GM21825 (cell line): ENCODE measurements at regions not wholly inside any gene's neighbourhood (a gene's known extent, or its start where the extent isn't known, plus 50 kb on each side); places are given as distances from the start of the nearest gene placed in this dataset.
"Not testable (repeated sequence)": the region's sequence is repeated elsewhere in the genome, so short reads cannot be mapped to it uniquely, and the experiment has no call there.

ENCODE experiments used
- ATAC-seq: cut with Tn5 transposase; IDR thresholded peaks from one replicate; pipeline ENCODE4 v1.9.1; 2021; ENCODE audit warnings: mild to moderate bottlenecking, moderate library complexity; ENCODE audit not compliant: unreplicated experiment

DNA sequence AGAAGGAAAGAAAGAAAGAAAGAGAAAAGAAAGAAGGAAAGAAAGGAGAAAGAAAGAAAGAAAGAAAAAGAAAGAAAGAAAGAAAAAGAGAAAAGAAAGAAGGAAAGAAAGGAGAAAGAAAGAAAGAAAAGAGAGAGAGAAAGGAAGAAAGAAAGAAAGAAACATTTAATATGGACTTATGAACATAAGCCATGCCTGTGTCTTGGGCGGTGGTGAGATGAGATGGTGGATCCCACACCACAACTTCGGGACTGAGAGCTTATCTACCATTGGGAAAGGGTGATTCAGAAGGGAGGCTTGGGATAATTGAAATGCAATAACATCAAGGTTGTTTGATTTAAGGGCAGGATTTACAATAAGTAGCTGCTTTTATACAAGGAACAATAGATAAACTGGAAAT, 843.9 kb upstream of the AUTS2 start:
- ATAC-seq = no peak

DNA sequence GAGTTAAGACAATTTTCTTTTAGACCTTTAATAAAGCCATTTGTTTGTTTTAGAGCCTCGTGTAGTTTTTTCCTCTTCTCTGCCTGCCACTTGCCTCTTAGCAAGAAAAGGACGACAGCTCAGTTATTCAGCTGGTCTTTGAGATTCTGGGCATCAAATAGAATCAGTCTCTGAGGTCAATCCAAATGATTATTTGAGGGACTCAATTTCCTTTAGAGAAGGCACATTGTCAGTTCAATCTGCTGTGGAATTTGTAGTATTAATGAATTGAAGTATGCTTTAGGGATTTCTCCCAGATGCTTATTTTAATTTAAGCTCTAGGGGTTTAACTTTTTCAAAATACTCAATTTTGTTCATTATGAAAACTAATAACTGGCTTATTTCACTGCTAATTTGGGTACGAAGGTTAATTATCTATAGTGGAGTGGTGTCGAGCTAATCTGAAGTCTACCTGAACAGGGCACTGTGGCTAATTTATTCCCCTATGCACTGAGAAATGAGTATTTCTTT, 841.2 kb upstream of the AUTS2 start:
- no peak for ATAC-seq

DNA sequence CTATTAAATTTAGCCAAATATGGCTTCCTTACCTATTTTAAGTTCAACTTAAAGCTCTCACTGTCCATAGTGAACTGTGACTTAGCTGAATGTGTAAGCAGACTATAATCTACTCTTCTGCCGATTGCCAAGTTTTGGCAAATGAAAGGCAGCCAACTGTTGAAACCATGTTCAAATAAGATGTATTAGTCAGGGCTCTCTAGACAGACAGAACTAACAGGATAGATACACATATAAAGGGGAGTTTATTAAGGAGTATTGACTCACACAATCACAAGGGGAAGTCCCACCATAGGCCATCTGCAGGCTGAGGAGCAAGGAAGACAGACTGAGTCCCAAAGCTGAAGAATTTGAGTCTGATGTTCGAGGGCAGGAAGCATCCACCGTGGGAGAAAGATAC, 837.7 kb upstream of the AUTS2 start:
- no peak for ATAC-seq

DNA sequence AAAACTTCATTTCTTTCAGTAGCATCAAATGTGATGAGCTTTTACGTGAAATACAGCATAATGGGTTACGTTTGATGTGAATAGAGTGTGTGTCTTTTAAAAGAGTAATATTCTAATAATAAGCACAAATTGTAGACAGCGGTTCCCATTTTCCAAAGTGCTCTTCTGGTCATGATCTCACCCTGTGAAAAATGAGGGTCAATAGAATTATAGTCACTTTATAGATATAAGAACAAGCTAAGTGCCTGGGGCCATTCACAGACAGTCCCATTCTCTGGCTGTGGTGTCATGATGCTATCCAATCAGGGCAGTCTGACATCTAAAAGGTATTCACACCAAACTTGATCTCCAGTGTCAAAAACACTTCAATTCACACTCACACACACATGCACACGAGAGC, 830.8 kb upstream of the AUTS2 start:
- ATAC-seq = no peak

DNA sequence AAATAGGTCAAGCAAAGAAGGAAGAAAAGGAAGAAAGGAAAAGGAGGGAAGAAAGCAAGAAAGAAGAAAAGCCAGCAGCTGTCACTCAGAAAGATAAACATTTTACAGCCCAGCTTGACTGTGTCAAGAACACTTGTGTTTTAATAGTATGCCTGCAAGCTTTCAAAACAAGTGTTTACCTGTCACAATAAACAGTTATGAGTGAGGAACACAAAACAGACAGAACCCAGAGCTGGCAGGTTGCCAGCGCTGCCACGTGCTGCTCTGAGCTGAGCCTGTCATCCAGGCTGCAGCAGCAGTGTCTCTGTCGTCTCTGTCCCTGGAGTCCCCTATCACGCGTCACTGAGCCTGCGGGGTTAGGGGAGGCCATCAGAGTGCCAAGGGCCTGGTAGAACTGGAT, 827.6 kb upstream of the AUTS2 start:
- no peak for ATAC-seq

DNA sequence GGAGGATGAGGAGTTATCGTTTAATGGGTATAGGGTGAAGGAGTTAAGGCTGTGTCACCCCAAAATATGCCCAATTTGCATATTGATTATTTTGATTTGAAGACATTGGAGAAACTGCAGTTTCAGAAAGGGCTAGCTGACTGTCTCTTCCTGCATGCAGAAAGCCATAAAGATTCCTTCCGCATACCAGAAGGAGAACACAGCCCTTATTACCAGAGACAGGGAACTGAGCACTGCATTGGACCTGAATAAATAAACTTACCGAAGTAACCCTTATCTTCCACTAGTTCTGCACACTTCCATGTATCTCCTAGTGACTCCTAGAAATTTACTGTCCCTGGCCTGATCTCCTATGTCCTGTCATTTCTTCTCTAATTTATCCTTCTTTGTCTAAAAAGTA, 821.9 kb upstream of the AUTS2 start:
- ATAC-seq = no peak

DNA sequence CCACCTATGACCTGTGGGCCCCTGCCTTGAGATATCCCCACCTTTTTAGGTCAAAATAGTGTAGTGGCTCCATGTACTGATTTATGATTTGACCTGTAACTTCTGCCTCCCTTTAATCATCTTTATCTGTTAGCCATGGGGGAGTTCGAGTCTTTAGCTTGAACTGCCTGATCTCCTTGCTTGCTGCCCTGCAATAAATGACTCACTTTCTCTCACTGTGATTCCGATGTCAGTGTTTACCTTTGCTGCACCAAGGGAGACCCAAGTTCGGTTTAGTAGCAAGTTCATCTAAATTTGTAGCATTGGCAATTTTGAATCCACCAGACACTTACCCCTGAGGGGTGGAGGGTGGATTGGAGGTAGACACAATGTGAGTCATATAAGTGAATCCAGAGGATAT, 814.6 kb upstream of the AUTS2 start:
- ATAC-seq = no peak

DNA sequence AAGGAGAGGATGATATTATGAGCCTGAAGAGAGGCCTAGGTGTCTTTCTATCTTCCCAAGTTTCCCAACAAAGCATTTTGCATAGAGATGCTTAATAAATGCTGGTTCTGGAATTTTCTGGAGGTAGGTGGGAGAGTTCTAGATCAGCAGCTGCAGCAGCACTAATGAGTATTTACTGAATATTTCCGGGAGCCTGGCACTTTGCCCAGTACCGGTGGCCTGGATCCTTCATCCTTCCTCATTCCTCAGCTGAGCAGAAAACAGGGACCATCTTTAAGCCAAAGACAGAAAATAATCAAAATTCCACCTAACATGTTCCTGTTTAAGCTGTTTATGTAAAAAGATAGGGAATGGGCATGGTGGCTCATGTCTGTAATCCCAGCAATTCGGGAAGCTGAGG, 813.2 kb upstream of the AUTS2 start:
- no peak for ATAC-seq

DNA sequence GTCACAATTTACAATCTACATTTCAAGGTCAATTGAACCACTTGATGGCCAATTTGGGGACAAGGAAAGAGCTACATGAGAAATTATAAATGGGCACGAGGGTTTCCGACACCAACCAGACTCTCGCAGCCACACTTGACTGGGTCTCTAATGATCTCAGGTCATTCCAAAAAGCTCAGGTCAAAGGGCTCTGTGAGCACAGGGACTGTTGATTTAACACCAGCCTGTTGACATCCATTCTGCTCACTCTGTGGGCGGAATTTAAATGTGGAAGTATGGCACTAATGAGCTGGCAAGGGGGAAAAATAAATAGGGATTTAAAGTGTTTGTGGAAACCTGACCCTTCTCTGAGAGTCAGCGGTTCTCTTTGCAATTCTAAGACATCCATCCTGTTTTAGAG, 810.7 kb upstream of the AUTS2 start:
- no peak for ATAC-seq

DNA sequence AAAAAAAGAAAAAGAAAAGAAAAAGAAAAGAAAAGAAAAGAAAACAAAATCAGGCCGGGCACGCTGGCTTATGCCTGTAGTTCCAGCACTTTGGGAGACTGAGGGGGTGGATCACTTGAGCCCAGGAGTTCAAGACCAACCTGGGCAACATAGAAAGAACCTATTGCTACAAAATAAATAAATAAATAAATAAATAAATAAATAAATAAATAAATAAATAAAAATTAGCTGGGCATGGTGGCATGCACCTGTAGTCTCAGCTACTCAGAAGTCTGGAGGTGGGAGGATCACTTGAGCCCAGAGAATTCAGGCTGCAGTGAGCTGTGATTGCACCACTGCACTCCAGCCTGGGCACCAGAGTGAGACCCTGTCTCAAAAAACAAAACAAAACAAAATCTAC, 809.7 kb upstream of the AUTS2 start:
- not testable (repeated sequence) for ATAC-seq

DNA sequence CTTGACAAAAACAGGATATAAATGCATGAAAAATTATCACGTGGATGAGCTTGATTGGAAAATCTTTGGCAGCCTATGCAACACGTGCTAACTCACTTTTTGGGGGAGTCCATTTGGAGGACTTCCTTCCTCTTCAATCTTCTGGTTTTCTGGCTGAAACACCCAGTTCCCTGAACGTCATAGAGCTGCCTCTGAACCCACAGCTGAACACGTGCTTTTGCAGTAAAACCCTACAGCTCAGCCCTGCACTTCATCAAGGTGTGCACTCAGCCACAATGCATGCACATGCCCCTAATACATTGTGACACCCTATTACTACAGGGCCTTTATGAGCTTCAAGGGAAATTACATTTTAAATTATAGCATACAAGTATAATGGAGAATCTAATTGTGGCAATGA, 808.7 kb upstream of the AUTS2 start:
- no peak for ATAC-seq

DNA sequence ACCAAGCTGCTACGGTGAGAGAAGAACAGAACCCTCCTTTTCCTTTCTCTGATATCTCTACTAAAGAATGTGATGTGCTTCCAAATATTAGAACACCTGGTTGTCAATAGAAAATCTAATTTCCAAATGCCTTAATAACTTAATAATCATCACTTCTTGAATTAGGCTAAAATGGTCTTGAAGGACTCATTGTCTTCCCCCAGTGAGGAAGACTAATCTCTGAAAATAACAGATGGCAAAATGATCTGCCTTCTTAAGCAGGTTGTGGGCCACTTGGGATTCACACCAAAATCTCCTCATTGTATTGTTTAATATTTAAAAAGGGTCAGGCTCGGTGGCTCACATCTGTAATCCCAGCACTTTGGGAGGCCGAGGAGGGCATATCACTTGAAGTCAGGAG, 805.9 kb upstream of the AUTS2 start:
- no peak for ATAC-seq

DNA sequence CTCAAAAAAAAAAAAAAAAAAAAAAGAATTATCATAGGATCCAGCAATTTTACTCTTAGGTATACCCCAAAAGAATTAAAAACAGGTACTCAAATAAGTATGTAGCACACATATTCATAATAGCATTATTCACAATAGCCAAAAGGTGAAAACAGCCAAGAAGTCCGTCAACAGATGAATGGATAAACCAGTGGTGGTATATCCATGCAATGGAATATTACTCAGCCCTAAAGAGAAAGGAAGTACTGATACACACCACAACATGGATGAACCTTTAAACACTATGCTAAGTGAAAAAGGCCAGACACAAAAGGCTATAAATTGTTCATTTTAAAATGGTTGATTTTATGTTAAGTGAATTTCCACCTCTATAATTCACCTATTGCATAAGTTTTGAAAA, 804.8 kb upstream of the AUTS2 start:
- no peak for ATAC-seq

DNA sequence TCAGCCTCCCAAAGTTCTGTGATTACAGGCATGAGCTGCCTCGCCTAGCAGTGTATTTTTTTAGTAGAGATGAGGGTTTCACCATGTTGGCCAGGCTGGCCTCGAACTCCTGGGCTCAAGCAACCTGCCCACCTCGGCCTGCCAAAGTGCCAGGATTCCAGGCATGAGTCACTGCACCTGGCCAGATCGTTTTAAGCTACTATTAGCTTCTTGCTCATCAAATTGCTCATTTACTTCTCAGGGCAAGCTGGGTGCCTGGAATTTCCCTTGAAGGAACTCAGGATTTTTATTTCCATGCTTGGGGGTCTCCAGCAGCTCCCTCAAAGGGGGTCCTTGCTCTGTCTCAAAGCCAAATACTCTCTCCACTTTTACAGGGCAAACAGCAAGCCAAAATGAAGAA, 798.0 kb upstream of the AUTS2 start:
- ATAC-seq = no peak

DNA sequence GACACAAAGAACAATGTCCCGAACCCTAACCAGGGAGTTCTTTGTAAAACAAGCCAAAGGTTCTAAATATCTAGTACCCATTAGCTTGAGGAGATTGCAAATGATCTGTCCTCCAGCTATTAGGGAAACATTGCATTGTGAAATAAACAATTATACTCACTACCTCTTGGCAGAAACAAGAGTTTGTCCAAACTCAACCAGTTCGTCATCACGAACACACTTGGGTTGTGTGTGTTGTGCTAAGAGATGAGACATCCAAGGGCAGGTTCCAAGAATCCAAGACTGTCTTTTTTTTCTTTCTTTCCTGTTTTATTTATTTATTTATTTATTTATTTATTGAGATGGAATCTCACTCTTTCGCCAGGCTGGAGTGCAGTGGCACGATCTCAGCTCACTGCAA, 793.1 kb upstream of the AUTS2 start:
- no peak for ATAC-seq

DNA sequence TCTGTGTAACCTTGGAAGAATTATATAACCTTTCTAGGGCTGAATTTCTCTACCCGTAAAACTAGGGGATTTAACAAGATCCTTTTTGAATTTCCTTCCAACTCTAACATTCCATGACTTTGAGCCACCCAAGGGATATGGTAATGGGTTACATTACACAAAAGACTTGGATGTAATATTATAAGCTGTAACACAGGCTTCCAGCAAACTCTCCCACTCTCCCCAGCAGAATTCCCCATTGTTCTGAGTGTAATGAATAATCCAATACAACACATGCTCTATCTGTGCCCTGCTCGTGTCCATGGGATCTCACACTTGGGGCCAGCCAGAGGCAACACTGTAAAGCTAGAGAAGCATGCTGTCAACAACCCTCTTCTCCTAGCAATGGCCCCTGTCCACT, 790.6 kb upstream of the AUTS2 start:
- no peak for ATAC-seq

DNA sequence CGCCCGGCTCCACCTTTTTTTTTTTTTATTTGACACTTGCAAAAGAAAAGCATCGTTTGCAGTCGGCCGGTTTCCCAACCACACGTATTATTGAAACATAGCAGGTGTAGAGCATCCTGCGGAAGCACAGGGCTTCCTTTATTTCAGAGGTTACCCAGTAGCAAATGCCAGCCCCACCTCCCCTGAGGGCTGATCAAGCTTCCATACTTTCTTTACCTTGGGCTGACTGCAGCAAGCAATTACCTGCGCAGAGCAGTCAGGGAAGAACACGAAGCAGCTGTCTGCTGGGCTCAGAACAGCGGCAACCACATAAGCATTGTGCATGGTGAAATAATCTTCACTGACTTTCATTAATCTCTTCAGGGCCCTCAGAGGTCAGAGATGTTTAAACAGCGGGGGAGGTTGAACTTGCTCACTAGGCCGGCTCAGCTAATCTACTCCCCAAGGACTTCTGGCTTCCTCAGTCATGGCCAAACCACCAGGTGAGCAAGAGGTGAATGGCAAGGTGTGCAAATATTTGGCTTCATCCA, 784.7 kb upstream of the AUTS2 start:
- no peak for ATAC-seq

DNA sequence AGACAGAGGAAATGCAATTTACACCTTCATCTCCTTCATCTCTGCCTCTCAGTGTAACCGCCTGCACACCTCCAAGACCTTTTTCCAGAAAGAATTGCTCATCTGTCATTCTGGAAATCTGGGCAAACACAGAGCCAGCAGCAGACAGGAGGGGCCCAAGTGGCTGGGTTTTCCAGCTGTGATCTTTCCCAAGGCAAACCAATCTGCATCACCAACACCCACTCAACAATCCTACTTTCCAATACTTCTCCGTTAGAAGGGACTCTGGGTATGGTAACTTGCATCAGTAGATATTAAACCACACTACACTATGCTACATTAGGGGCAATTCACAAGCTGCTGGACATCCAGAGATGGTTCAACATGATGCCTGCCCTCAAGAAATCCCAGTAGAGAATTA, 781.8 kb upstream of the AUTS2 start:
- ATAC-seq = no peak

DNA sequence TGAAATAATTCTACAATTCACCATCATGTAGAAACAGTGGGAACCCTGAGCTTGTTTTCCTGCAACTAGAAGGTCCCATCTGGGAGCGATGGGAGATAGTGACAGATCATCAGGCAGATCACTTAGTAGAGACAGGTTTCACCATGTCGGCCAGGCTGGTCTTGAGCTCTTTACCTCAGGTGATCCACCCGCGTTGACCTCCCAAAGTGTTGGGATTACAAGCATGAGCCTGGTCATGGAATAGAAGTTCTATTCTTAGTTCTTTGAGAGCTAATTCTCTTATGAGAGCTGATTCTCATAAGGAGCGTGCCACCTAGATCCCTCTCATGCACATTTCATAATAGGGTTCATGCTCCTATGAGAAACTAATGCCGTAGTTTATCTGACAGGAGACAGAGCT, 778.0 kb upstream of the AUTS2 start:
- ATAC-seq = no peak

DNA sequence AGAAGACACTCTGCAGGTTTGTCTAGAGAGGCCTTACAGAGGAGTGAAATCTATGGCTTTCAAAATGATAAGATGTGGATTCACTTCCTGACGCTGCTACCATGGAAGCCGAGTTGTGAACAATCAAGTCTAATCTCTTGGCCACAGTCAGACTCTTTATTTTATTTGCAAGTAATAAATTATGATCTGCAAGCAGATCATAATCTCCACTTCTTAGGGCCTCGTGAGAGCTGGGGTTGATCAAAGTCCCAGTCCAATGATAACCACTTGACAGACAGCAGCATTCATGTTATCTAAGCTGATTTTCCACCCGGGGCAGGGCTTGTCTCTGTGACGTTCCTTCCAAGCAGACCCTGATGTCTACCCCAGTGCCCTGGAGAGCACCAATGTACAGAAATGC, 776.4 kb upstream of the AUTS2 start:
- no peak for ATAC-seq

DNA sequence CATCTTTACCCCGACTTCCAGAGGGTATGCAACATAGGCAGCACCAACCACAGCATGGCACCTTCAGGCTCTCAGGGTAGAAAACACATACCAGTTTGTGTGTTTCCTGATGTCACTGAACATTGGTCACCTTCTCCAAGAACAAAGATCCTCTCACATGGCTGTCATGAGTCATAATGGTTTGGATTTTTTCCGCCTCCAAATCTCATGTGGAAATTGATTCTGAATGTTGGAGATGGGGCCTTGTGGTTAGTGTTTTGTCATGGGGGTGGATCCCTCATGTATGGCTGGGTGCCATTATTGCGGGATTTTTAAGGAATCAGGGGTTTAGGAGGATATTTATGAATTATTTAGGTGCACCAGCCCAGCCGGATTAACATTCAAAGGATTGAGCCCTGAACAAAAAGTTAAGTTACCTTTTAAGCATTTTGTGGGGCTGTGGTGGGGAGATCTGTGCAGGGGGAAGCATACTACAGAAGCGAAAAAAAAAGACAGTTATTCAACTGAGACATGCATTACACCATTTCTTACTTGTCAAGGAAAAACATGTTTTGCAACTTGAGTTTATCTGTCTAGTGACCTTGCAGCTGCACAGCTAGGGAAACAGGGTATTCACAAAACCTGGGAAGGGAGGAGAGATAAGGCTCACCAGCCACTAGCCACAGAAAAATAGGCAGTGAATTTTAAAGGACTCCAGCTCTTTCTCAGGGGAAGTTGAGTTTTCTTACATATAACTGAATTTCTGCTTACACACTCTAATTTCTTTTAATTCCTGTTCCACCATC, 774.1 kb upstream of the AUTS2 start:
- ATAC-seq = no peak

DNA sequence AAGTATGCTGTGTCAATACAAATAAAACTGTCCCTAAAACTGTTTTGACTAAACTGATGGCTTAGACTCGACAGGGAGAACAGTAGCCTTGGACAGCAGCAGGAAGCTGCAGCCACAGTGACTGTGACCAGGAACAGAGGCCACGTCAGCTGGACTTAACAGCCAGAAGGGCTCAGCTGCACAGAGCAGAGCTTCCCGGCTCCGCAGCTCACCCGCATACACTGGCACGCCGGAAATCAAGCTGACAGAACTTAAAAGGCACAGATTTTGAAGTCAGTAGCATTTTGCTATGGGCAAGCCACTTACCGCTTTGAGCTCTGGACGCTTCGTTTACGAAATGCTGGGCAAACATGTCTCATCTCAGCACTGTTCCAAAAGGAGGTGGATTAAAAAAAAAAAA, 769.7 kb upstream of the AUTS2 start:
- no peak for ATAC-seq

DNA sequence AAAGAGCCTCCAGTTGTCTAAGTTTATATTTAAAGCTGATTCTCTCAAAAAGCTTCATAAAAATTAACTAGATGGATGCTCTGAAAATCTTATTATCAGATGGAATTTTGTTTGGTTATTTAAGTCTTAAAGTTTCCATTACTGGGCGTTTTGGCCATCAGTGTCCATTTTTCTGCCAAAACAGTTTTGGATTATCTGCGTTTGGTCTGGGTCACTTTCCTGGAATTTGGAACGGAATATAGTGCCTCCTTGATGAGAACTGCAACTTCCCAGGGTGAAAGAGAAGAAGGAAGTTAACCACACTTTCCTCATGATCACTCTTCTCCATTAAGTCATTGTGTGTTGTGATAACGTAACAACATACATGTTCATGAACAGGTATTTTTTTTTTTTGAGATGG, 764.9 kb upstream of the AUTS2 start:
- ATAC-seq = no peak
